ENCODE measurements at regions not wholly inside any gene's neighbourhood (a gene's known extent, or its start where the extent isn't known, plus 50 kb on each side); places are given as distances from the start of the nearest gene placed in this dataset.

GRCh38 chr6:168827586-168827871, 386.5 kb downstream of the SMOC2 start:
- TF ChIP-seq CTCF (IDR thresholded peaks at IDR 0.05; ENCODE audit: insufficient read depth, low read depth, low read length) (no peak), EZH2 (IDR thresholded peaks at IDR 0.05; ENCODE audit: insufficient read depth, low read length) (no peak)
